NCI-H1048 (cell line): ENCODE measurements at regions not wholly inside any gene's neighbourhood (a gene's known extent, or its start where the extent isn't known, plus 50 kb on each side); places are given as distances from the start of the nearest gene placed in this dataset.
"Not testable (repeated sequence)": the region's sequence is repeated elsewhere in the genome, so short reads cannot be mapped to it uniquely, and the experiment has no call there.

Experiments
- DNase-seq: peaks from one replicate; lab custom pipeline; 2025; lab: John Stamatoyannopoulos, UW

DNA sequence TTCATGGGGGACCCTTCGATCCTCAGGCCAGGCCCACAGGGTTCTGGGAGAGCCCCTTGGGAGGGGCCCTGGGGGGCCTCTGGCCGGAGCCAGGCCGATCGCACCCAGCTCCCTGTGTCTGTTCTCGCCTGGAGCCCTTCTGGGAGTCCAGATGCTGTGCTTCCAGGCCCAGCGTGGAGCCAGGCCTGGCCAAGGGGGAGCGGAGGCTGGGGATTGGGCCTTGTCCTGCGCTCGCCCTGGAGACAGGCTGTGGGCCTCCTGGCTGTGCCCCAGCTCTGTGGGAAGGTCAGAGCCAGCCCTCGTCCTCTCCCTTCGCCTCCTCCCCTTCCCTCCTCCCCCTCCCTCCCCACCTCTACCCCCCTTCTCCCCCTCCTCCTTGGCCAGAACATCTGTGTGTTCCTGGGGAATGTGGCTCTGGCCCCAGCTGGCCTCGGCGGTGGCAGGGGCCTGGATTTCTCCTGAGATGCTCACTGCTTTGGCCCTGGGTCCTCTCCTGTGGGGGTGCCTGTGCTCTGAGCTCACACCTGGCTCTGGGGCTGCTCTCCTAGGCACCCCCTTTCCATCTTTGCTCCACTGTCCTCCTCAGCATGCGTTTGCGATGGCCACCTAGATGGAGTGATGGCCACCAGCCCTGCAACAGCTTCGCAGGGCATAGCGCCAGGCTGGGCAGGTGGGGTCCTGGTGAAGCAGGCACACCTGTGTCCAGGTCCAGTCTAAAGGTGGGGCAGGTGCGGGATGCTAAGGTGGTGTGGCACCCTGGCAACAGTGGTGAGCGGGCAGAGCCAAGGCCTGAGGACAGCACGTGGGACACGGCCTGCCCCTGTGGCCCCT lies 90.6 kb upstream of the CIBAR2 start:
- DNase-seq, result no peak

DNA sequence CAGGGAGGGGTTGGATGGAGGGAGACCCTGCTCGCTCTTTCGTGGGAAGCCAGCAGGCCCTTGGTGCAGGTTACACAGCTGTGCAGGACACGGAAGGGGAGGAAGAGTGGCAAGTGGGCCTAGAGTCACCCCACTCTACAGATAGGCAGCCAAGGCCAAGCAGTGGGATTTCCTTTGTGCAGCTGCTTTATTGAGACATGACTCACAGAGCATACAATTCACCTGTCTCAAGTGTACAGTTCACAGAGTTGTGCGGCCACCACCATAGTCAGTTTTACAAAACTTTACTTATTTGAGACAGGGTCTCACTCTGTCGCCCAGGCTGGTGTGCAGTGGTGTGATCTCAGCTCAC lies 91.2 kb upstream of the CIBAR2 start:
- DNase-seq, result no peak

DNA sequence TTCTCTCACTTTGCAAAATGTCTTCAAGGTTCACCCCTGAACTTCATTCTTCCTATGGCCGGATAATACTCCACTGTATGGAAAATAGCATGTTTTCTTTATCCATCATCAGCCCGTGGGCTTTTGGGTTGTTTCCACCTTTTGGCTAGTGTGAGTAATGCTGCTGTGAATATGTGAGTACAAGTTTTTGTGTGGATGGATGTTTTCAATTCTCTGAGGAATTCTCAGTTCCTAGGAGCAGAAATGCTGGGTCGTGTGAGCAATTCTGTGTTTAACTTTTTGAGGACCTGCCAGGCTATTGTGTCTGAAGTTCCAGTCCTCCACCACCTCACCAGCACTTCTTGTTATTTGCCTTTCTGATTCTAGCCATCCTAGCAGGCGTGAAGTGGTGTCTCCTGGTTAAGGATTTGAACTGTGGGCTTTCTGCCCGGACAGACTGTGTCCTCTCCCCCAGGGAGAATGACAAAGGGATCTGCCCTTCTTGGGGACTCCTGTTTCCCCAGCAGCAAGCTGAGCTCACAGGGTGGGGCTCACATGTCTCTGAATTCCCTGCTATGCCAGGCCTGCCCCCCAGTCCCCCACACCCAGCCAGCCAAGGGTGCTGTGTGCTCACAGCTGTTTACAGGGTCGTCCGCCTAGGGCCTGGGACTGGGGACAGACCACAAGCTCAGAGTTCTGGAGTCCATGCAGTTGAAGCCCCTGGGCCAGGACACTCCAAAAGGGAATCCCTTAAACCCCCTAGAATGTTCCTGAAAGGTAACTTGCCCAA lies 92.2 kb upstream of the CIBAR2 start:
- no peak for DNase-seq

DNA sequence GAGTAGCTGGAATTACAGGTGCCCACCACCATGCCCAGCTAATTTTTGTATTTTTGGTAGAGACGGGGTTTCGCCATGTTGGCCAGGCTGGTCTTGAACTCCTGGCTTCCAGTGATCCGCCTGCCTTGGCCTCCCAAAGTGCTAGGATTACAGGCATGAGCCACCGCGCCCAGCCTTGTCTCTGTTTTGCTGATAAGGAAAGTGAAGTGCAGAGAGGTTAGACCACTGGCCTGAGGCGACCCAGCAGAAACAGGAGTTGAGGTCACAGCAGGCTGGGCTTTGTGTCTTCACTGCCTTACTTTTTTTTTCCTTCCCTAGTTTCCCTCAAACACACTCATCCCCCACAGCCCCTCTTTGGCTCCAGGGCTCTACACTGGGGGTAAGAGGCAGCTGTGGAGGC lies 93.0 kb upstream of the CIBAR2 start:
- not testable (repeated sequence) for DNase-seq

DNA sequence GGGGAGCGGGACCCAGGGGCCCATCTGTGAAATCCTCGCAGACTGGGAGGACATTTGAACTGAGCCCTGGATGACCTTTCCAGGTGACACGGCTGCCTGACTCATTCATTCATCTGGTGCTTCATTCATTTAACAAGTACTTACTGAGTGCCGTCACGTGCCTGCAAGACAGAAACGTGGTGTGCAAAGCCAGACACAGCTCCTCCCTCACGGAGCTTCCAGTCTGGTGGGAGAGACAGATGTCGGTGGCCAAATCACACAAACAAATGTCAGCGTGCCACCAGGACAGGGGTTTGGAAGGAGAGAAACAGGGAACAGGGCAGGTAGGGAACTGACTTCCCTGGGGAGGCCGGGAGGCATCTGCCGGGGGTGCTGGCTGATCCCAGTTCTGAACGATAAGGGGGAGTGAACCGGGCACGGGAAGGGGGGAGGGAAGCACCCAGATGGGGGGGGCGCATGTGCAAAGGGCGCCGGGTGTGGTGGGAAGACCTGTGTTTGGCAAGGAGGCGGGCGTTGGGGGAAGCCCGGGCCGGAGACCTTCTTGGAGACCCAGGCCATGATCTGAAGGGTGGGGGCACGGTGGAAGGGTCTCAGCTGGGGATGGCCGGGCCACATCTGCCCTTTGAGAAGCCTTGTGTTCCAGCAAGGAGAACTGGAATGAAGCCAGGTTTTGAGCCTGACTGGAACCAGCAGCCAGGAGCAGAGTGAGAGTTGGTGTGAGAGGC lies 93.6 kb upstream of the CIBAR2 start:
- no peak for DNase-seq

DNA sequence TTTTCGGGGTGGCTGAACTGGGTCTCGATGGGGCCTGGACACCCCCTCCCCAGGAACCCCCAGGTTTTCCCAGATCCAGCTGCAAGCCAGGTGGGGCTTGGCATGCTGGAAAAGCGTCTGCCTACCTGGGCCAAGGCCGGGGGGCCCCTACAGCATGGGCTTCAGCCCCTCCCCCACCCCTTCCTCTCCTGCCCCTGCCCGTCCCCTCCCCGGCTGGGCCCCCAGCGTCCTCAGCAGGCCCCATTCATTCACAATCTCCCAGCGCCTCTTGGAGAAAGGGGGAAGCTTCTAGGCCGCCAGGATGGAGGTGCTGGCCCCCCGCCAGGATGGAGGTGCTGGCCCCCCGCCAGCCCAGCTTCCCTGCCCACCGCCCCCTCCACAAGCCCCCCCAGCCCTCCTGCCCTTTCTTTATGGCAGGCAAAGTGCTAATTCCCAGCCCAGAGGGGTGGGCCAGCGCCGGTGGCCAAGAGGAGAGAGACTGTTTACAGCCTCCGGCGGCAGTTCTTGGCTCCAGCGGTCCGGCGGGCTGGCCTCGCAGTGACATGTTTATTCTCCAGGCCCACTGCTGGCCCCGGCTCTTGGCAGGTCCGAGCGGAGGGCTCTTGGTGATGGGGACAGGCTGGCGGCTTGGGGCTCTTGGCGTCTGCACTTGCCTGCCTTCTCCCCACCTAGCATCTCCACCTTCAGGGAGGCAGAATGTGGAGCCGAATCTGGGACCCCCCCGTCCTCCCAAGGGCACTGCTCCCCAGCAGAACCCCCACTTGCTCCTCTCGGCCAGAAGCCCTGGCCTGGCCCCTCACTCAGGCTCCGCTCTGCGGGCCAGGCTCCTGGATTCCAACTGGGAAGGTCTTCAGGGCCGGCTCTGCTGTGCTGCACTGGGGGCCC lies 94.4 kb upstream of the CIBAR2 start:
- no peak for DNase-seq

DNA sequence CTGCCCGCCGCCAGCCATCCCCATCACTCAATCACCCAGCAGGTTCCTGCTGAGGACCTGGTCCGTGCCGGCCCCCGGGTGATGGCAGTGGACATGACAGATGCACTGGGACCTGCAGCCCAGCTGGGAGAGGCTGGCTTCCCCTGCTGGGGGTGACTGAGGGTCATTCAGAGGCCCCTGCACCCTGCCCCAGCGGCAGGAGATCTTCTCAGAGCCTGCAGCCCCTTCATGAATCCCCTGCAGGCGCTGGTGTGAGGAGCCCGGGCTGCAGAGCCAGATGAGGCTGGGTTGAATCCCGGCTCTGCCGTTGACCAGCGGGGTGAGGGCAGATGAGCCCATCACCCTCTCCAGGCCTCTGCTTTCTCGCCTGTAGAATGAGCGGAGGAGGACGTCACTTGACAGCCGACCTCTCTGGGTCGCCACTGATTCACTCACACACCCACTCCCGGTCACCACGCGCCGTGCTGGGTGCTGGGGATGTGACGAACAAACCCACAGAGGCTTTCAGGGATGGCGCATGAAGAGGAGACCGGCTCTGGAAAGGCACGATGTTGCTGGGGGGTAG lies 95.2 kb upstream of the CIBAR2 start:
- DNase-seq, result no peak

DNA sequence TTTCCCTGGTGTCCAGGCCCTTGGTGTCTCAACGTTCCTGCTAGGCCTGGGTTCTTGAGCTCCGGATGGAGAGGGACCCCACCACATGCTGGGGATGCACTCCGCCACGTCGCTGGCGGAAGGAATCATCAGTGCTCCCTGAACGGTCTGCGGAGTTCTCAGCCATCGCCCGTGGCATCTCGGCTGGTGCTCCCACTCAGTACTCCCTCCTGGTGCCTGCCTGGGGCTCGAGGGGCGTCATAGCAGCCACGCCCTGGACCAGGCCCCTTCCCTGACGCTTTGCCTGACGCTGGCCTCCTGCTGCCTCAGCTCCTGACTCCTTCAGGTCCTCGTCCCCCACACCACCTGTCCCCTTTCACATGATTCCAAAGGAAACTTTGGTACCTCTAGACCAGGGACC lies 95.9 kb upstream of the CIBAR2 start:
- DNase-seq, result no peak

DNA sequence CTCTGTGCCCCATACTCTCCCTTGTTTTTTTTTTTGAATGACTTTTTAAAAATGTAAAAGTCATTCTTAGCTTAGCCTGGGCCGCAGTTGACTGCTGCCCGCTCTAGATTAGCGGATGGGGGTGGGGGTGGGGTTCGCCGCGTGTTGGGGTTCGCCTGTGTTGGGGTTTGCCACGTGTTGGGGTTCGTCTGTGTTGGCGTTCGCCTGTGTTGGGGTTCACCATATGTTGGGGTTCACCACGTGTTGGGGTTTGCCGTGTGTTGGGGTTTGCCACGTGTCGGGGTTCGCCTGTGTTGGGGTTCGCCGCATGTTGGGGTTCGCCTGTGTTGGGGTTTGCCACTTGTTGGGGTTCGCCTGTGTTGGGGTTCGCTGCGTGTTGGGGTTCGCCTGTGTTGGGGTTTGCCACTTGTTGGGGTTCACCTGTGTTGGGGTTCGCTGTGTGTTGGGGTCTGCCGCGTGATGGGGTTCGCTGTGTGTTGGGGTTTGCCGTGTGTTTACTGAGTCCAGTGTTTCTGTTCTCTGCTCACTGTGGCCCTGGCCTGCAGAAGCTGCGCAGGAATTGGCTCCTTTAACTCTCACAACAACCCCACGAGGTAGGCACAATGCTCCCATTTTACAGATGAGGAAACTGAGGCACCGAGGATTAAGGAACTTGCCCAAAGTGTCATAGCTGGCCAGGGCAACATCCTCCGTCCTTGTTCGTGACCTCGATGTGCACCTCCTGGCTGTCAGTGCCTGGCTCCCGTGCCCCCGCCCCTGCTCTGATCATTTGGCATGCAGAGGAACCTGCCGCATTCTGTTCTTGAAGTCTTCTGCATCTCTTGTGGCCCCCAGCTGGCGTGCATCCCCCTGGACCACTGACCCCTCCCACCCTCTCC lies 96.6 kb upstream of the CIBAR2 start:
- no peak for DNase-seq

DNA sequence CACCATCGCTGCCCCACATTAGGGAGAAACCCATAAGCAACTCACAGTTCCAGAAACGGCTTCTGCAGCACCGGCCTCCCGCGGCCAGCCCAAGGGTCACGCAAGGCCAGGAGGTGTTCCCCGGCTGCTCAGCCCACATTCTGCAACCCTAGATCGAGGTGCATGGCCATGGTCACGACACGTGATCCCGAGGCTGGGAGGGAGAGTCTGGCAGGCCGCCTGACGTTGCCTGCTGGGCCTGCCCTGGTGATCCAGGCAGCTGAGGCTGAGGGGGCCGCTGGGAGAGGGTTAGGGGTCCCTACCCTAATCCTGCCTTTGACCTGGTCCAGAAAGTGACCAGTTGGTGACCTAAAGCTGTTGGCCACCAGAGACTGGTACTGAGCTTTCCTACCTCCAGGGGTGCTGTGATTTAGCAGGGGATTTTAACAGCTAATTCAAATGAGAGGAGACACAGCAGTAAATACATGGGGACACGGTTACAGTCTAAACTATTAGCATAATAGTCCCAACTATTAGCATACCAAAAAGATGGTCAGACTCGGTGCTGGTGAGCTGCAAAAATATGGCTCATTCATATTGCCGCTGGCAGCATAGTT lies 97.4 kb upstream of the CIBAR2 start:
- DNase-seq, result no peak

DNA sequence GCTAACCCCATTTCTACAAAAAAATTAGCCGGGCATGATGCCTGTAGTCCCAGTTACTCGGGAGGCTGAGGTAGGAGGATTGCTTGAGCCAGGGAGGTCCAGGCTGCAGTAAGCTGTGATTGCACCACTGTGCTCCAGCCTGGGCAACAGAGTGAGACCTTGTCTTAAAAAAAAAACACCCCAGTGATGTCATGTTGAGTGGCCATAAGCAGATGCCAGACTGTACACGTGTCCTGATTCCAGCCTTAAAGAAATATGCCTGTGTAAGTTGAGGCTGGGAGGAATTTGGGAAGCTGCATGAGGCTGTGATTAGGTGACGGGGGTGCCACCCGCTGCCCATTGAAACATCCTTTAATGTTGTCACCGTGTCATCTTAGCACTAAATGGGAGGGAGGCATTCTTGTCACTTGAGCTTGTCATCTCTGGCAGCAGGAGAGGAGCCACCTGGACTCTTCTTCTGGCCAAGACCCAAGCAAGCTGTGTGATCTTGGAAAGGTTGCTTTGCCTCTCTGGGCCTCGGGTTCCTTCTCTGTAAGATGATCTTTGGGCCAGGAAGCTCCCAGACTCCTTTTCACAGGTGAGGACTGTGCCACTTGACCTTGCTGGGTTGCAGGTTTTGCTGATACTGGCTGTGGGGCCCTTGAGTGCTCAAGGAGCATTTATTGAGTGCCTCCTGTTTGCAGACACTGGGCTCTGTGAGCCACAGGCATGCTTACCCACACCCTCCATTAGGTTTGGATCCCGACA lies 98.3 kb upstream of the CIBAR2 start:
- DNase-seq, result no peak

DNA sequence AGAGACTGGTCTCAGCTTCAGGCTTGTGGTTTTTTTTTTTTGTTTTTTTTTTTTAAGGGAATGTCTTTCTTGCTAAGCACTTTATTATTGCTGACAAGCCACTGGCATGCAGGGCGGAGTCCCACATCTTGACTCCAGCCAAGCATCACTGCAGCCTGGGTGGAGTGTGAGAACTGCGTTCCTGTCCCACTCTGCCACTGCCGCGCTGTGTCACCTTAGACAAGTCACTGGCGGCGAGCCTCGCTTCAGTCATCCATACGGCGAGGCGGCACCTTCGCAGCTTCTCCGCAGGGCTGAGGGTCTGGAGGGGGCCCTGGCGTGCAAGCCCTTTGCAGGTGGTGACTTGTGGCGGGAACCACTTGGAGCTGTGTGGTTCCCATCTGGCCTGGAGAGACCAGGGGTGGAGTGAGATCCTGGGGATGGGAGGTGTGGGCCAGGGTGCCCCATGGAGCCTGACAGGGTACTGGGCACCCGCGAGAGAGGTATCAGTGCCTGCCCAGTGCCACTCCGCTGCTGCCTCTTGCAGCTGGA lies 99.1 kb upstream of the CIBAR2 start:
- DNase-seq, result no peak

DNA sequence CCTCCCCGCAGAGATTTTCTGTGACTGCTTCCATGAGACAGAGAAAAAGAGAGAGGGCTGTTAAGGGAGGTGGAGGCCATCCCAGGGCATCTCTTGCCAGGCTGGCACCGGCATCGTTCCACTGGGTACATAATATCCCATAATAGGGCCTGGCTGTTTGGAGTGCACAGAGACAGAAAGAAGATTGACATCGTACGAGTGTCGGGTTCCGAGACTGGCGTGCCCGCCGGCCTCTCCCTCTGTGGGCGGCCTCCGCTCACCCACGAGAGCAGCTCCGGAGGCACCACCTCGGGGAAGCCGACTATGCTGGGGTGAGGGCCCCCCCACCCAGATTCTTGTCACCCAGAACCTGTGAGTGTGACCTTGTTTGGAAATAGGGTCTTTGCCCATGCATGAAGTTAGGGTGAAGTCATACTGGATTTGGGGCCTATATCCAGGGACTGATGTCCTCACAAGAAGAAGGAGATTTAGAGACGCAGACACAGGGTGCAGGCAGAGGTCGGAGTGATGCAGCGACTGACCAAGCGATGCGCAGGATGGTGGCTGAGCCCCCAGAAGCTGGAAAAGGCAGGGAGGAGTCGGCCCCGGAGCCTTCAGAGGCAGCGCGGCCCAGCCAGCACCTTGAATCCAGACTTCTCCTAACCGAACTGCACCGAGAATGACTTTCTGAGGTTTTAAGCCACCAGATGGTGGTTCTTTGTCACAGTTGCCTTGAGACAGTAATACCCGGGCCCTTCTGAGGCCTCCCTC lies 101.8 kb upstream of the CIBAR2 start:
- no peak for DNase-seq

DNA sequence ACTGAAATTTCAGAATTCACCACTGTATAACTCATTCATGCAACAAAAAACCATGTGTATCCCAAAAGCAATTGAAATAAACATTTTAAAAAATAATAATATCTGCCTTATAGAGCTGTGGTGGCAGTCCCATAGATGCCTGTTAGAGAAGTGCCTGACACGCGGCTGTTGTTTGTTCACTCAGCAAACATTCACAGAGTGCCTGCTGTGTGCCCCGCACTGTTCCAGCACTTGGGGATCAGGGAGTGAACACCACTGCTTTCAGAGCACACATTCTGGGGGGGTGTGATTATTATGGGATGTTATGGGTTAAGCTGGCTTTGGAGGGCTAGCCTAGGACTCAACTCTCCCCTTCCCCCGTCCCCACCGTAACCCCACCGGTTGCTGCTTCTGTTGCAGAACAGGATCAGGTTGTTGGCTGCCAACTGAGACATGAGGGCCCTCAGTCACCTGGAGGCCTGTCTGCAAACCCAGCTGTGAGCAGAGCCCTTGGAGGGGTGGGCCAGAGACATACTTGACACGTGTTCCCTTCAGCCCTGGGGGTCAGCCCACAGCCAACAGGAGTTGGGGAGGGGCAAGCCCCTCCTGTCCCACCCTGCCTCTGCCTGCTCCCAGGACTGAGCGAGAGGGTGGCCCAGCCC lies 103.3 kb upstream of the CIBAR2 start:
- DNase-seq, result no peak

DNA sequence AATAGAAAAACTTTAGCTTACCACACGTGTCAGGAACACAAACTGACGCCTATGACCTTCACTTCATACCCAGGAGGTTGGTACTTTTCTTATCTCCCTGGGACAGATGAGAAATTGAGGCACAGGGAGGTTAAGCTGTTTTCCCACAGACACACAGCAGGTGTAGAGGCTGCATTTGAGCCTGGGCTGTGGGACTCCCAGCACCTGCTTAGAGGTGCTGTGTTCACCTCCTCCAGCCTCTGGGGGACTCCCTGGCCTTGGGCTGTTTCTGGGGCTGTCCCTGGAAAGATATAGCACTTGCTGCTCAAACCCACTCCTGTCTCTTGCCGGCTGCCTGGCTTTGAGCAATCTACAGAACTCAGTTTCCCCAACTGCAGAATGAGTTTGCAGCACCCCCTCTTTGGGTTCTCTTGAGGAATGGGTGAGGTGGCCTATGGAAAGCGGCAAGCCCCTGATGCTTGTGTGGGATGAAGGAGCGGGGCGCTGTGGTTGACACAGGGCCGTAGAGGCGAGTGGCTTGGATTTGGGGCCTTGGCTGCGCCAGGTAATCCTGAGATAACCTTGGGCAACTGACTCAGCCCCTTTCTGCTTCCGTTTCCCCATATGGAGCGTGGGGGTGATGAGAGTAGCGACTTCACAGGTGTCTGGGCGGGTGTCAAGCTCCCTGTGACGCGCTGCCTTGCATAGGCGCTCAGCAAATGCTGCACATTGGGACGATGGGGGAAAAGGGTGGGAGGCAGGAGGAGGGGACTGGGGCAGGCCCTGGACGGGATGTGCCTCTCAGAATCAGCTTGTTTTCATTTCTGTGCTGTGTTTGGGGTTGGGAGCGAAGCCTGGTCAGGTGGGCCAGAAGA lies 104.5 kb upstream of the CIBAR2 start:
- DNase-seq, result no peak

DNA sequence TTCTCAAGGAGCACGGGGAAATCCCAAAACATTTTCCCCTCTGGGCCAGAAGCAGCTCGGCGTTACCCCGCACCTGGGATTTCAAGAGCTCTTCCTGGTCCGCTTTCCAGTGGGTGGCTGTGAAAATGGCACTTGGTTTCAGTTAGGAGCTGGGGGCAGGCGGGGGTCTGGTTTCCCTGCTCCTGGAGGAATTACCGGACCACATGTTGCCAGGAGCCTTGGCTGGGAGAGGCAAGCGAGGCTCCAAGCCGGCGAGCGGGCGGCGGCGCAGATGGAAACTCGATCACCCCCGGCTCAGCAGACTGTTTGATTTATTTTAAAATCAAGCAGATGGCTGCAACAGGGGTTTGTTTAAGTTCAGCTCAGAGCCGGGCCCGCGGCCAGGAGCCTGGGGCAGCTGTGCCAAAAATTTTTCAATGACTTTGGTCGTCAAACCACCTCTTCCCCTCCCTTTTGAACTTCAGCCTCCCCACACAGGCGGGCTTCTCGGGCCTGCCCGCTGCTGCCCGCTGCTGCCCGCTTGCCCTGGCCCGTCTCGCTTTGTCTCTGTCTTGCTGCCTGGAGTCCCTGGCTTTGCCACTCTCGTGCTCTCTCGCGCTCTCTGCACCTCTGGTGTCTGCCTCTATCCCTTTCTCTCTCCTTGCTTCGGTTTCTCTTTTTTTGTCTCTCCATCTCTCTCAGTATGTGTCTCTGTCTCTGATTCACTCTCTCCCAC lies 108.0 kb upstream of the CIBAR2 start:
- no peak for DNase-seq
